22Rv1 (cell line): ENCODE measurements at regions not wholly inside any gene's neighbourhood (a gene's known extent, or its start where the extent isn't known, plus 50 kb on each side); places are given as distances from the start of the nearest gene placed in this dataset.

Experiments
- H3K27ac ChIP-seq: fragments of 450-650 bp; 2 replicates; pipeline ENCODE4 v1.5.1; 2017
- ZFX ChIP-seq: fragments of 450-650 bp; IDR thresholded peaks from 2 replicates; pipeline ENCODE4 v1.6.1; 2017; ENCODE audit warnings: antibody characterized with exemption, borderline replicate concordance
- TF ChIP-seq, protein P1 (sequence below): fragments of 450-650 bp; IDR thresholded peaks from 2 replicates; pipeline ENCODE4 v1.5.1; 2017; ENCODE audit warnings: mild to moderate bottlenecking

DNA sequence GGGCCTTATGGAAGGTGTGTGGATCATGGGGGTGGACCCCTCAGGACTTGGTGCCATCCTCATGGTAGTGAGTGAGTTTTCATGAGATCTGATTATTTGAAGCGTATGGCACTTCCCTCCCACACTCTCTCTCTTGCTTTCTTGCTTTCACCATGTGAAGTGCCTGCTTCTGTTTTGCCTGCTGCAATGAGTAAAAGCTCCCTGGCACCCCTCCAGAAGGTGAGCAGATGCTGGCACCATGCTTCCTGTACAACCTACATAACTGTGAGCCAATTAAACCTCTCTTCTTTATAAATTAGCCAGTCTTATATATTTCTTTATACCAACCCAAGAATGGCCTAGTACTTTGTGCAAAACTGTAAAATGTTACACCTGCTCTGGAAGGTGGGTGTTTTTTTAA is 396.8 kb upstream of the HS3ST5 start:
- H3K27ac ChIP-seq, result no peak overlapping the region
- TF ChIP-seq ZFX, result no peak
- TF ChIP-seq, protein P1, sequence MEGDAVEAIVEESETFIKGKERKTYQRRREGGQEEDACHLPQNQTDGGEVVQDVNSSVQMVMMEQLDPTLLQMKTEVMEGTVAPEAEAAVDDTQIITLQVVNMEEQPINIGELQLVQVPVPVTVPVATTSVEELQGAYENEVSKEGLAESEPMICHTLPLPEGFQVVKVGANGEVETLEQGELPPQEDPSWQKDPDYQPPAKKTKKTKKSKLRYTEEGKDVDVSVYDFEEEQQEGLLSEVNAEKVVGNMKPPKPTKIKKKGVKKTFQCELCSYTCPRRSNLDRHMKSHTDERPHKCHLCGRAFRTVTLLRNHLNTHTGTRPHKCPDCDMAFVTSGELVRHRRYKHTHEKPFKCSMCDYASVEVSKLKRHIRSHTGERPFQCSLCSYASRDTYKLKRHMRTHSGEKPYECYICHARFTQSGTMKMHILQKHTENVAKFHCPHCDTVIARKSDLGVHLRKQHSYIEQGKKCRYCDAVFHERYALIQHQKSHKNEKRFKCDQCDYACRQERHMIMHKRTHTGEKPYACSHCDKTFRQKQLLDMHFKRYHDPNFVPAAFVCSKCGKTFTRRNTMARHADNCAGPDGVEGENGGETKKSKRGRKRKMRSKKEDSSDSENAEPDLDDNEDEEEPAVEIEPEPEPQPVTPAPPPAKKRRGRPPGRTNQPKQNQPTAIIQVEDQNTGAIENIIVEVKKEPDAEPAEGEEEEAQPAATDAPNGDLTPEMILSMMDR, result no peak

DNA sequence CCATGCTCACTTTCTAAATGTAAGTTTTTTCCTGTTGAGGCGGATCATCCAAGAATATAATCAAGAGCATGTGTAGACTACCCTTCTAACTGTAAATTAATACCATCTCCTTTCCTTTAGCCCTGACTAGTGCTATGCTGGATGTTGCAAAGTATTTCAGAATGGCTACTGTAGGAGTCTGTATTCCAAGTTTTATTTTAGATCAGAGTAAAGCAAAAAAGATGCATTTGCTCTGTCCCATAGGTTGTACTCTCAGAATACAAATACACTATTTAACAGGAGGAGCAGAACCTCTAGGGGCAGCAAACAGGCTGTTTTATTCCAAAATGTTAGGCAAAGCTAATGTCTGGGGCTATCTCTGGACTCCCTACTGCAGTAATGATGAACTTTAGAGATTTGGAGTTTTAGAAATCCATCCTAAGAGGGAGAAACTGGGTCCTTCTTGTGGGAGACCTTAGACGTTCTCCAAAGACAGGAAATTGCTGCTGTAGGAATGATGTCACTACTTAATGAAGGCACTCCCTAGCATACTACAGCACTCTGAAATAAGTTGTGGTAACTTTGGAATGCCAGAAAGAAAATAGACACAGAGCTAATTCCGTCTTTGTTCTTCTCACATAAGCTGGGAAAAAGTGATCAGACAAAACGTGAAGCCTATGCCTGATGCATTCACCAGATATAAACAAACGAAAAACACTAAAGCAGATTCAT is 392.4 kb upstream of the HS3ST5 start:
- no peak overlapping the region for H3K27ac ChIP-seq
- TF ChIP-seq ZFX, result no peak
- TF ChIP-seq, protein P1, result peak; percentile 15; the same call in 1 of the 2 replicates

DNA sequence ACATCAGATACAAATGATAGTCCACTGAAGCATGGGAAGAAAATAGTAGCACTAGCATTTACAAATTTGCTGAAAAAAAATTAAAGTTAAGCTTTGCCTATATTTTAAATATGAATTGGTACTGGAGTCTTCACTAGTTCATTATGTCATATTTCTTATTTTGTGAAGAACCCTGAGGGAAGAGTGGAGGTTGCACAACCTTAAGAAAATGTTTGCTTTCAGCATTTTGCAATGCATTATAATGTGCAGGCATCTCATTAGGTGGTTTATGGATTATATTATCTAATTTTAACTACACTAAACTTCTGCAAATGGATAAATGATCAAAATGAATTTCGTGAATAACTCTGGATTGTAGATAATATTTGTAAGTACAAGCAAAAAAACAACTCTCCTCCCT is 390.8 kb upstream of the HS3ST5 start:
- TF ChIP-seq, protein P1, result no peak
- TF ChIP-seq ZFX, result no peak
- H3K27ac ChIP-seq, result no peak overlapping the region

DNA sequence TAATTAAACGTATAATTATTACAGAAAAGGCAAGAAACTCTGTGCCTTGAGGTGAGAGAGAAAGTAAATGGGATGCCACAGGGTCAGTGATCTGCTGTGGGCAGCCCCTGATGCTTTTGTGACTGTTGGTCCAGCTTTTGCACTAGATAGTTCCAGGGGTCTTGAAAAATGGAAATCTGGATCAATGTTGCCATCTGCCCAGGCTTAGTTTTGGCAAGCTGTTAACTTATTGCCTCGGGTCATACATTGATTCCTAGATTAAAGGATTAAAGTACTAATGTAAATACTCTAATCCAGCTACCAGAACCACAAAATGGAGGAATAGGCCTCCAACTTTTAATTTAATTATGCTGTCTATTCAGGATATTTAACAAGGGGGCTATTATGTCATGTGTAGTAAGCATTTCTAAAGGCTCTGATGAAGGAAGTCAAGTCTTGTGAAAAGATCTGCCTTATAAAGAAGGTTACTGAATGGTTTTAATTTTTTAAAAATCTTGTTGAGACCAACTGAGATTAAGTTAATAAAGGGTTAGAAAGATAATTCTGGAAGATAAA is 376.0 kb upstream of the HS3ST5 start:
- TF ChIP-seq ZFX, result no peak
- TF ChIP-seq, protein P1, result no peak
- no peak overlapping the region for H3K27ac ChIP-seq

DNA sequence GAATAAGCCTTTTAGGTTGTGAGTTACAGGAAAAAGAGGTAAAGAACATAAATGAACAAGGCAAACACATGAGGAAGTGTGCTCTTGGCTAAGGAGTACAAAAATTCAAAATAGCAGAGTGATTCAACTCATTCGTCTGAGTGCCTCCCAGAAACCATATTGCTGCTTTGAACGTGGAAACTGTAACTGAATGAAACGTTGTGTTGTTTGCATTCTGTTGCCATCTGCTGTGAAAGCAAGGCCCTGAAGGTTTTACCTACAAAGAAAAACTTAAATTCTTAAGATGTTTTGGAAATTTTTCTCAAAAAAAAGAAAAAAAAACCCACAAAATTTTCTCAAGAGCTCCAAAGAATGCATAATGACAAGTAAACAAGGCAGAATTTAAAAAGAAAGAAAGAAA is 375.4 kb upstream of the HS3ST5 start:
- no peak overlapping the region for H3K27ac ChIP-seq

DNA sequence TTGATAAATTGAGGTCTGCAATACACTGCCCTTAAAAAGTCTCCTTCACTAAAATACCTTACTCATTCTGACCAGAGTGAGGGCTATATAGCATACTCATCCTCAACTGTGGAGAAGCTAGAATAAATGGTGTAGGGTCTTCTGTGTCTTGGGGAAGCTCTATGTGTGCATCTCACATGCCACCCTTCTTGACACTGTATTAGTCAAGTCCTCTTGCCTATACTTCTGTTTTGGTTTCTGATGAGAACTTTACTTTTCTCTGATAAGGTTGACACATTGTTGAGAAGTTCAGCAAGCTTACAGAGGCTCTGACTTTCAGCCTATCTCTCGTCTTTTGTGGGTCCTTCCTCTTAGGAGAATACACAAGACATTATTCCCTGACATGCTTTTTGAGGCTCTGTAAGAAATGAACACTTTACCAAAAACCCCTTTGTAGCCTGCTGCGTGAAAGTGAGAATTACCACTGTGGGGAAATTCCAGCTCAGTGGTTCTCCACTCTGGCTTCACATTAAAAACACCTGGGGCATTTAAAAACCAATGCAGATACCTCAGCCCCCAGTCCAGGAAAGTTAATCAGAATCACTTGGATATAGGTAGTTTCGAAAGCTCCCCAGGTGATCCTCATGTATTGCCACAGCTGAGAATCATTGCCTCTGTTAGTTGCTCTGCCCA is 372.1 kb upstream of the HS3ST5 start:
- no peak for TF ChIP-seq ZFX
- TF ChIP-seq, protein P1, result no peak
- H3K27ac ChIP-seq, result no peak overlapping the region

More for the DNA sequence above, 375.4 kb upstream of the HS3ST5 start:
- no peak for TF ChIP-seq ZFX
- TF ChIP-seq, protein P1, result no peak

DNA sequence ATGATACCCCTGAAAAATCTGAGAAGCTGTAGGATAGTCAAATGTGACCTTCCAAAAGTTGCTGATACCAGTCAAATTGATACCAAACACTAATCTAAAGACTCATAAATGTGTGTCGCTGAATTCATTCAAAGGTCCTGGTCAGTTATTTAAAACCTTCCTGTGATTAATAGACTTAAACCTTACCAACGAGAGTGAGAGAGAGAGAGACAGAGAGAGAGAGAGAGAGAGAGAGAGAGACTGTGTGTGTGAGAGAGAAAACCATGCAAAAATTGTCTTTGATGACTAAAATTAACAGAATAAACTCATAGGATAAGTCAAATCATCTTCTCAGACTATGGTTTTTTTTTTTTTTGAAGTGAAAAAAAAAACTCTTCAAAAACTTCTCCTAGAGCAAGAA is 370.9 kb upstream of the HS3ST5 start:
- no peak overlapping the region for H3K27ac ChIP-seq
- no peak for TF ChIP-seq ZFX
- TF ChIP-seq, protein P1, result no peak
